ENCODE measurements at regions not wholly inside any gene's neighbourhood (a gene's known extent, or its start where the extent isn't known, plus 50 kb on each side); places are given as distances from the start of the nearest gene placed in this dataset.

DNA sequence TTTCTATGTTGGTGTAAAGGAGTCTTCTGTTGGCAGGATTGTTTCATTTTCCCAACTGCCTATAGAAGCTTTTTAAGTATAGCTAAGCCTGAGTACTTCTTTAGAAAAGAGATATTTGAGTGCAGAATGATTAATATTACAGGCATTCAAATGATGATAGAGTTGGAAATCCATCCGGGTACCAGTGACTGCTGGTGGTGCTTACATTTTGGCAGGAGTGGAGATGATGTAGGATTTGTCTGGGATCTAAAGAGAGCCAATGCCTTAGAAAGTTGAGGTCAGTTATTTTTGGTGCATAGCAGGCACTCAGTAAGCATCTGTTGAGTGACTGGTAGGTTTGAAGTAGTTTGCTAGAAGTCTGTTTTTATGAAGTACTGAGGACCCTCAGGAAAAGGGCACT lies 433.5 kb downstream of the DMAC1 start:
- CTCF ChIA-PET = no interaction called here
- POLR2A ChIA-PET = no interaction called here

DNA sequence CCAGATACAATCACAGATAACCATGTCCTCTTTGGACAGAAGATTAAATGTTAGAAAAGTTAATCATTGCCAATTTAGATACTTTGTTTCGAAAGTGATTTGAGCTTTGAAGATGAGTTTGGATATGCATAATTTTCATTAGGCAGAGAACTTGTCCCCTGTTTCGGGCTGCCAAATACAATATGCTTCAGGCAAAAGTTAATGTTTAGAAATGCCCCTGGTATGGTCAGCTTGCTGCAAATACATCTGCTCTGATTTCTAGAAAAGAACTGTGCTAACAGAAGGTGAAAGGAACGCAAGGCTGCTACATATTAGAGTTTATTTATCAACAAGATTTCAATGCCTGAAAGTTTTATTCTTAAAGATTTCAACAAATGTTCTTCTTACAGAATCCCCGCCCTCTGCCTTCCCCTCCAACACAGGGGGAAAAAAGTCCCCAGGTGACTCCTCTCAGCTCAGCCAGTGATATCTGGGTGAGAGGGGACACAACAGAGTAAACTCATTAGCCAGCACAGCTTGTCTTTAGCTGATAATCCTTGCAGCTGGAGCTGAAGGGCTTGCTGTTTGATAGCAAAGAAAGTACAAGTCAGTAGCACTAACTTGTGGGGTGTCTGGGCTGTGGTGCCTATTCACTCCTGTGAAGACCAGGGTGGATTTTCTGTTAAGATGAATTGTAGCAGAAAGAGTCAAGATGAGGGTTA lies 435.7 kb downstream of the DMAC1 start:
- ChIA-PET CTCF (no interaction called here), POLR2A (no interaction called here)

DNA sequence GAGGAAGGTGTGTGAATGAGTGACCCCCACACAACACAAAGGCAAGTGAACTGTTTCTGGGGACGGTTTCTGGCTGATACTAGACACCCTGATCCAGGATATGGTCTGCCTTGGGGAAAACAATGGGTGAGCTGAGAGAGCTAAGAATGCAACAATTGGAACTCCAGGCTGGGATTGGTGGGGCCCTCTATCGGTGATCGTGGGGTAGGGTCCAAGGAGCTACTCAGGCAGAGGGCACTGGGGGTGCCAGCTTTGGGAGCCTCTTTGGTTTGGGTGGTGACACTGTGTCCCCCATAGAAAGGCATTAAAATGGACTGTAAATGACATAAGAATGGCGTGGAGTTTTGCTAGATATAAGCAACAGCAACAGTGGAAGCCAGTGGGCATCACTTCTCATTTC lies 439.1 kb downstream of the DMAC1 start:
- ChIA-PET POLR2A (no interaction called here), CTCF (no interaction called here)

DNA sequence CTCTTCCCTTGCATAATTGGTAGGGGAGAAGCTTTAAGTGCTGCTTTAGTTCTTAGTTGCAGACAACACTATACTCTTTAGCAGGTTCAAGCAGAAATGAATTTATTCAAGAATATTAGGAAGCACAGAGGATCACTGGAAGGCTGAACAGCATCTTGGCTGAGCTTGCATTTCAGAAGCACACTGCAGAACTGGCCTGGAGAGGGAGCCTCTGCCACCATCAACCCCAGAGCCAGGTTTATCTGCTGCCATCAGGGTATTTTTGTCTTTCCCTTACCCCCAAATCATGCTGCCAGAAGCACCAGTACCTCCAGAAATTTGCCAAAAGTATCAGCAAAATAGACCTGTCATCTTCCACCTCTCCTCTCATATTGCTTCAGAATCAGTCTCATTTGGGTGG lies 440.7 kb downstream of the DMAC1 start:
- CTCF ChIA-PET = no interaction called here

DNA sequence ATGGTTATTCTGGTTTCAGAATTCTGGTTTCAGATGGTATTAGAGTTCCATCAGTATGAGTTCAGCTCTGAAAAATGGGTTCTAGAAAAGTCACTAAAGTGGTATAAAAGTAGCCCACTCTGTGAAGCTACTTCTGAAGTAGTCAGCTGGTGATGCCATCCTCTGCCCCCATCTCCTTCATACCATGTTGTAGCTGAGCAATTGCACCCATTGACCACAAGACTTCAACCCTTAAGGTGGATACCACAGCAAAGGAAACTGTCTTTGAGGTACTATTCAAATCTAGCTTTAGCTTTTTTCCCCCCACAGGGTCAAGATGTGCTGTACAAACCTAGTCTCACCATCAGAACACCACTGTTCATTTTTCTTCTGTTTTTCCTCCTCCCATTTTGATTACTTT lies 444.9 kb downstream of the DMAC1 start:
- POLR2A ChIA-PET = no interaction called here
- CTCF ChIA-PET = interaction anchor here (0.6 kb wide), 1 partner anchor 350 kb away, joined by 3 read pairs; no protein-coding TSS in a partner anchor

More for the DNA sequence above, 440.7 kb downstream of the DMAC1 start:
- POLR2A ChIA-PET = no interaction called here

- CTCF ChIA-PET = no interaction called here
- POLR2A ChIA-PET = no interaction called here
Measured at GRCh38 chr9:7348692-7349091, 450.9 kb downstream of the DMAC1 start.

- POLR2A ChIA-PET = no interaction called here
- CTCF ChIA-PET = no interaction called here
Measured at GRCh38 chr9:7347556-7347955, 452.0 kb downstream of the DMAC1 start.

- ChIA-PET POLR2A (no interaction called here), CTCF (no interaction called here)
Measured at GRCh38 chr9:7346144-7346543, 453.4 kb downstream of the DMAC1 start.

DNA sequence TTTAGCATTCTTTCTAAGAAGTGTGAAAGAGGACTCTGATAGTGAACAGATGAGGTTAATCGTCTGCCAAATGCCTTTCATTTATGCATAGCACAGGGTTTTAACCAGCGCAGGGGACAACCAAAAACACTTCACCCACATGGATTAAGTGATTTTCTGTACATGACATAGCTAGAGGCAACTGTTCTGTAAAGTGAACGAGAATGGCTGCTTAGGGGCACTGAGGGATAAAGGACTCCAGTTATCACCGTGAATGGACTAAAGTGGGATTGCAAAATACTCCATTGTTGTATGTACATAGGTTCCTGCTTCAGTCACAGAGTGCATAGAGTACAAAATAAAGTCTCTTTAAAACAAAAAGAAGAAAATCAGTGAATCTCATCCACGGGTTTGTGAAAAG lies 456.8 kb downstream of the DMAC1 start:
- POLR2A ChIA-PET = no interaction called here
- CTCF ChIA-PET = no interaction called here

DNA sequence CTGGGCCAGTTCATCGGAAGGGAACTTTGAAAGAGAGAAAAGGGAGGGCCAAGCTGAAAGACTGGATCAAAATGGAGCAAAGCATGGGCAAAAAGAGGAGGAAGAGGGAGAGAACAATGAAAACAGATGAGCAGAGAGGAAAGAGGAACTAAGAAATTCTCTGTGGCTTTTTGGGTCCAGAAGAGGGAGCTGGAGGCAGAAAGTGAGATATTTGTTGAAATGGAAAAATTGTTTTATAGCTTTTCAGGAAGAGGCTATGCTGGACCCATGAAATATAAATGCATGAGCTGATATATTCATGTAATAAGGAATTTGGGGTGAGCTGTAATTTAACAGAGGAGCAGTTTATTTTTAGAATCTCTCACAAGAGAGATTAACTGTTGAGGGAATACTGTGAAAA lies 457.3 kb downstream of the DMAC1 start:
- CTCF ChIA-PET = no interaction called here
- POLR2A ChIA-PET = no interaction called here

GRCh38 chr9:7341571-7341970 lies 458.0 kb downstream of the DMAC1 start:
- POLR2A ChIA-PET = no interaction called here
- CTCF ChIA-PET = no interaction called here

DNA sequence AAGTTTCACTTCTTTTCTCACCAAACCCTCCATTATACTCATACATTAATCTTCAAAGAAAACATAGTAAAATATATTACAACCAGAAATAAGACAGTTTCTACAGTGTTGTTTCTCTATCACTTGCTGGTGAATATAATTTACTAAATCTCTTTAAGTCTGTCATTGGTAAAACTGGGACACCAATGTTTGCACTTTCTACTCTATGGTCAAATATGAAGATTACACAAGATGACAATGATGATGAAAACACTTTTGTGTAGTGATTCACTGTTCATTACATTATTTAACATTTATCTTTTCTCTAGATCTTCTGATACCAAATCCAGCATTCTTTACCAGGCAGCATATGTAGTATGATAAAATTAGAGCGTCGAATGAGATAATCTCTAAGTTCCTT lies 459.1 kb downstream of the DMAC1 start:
- ChIA-PET POLR2A (no interaction called here), CTCF (no interaction called here)

DNA sequence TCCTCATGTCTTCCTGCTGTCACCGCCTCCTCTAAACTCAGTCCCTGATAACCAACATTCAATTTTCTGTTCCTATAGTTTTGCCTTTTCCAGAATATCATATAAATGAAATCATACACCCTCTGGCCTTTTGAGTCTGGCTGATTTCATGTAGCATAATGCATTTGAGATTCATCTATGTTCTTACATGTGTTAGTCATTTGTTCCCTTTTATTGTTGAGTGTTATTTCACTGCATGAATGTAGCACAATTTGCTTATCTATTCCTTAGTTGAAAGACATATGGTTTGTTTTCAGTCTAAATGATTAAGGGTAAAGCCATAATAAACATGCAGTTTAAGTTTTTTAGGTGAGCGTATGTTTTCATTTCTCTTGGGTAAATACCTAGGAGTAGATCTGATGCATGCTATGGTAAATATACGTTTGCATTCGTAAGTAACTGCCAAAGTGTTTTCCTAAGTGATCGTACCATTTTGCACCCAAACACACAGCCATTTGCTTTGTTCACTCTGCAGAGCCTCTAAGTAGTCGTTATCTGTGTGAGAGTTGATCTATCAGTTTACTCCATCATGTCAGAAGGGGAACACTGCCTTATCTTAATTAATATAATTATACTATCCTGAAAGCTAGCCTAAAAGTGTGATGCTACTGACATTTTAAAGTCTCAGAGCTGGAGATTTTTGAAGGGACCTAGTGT lies 460.8 kb downstream of the DMAC1 start:
- CTCF ChIA-PET = no interaction called here
- POLR2A ChIA-PET = no interaction called here

DNA sequence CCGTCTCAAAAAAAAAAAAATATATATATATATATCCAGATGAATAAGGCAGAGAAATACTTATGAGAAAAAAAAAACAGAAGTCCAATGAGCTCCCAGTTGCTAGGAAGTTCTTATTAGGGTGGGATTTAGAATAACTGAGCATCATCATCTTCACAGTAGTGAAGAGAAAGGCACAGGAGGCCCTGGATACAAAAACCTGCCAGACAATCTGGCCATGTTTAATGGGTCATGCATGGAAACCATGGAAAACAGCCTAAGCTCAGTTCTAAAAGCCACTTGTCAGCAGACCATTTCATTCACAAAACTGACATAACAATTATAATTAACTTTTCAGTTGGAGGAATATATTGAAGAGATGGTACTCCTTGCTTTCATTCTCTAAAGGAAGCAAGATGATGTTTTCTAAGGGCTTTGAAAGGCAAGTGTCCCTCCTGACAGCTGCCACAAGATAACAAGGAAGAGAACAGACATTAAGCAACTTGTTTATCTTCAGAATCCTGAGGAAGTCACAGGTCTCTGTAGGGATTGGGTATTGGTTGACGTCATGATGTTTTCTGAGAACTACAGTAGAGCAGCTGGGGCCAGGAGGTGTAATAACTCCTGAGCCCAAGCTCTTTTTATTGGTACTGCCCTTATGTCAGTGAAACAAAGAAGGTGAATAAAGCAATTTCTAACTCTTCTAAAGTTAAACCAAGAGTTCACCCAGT lies 463.1 kb downstream of the DMAC1 start:
- POLR2A ChIA-PET = no interaction called here
- CTCF ChIA-PET = no interaction called here

- ChIA-PET CTCF (no interaction called here), POLR2A (no interaction called here)
Measured at GRCh38 chr9:7333719-7334118, 465.9 kb downstream of the DMAC1 start.

DNA sequence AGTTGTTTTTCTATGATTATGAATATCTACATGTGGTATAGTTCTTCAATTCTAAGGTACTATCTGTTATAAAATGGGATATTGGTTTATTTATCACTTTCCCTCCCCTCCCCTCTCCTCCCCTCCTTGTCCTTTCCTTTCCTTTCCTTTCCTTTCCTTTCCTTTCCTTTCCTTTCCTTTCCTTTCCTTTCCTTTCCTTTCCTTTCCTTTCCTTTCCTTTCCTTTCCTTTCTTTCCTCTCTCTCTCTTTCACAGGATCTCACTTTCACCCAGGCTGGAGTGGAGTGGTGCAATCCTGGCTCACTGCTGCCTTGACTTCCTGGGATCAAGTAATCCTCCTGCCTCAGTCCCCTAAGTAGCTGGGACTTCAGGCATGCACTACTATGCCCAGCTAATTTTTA lies 466.8 kb downstream of the DMAC1 start:
- POLR2A ChIA-PET = no interaction called here
- CTCF ChIA-PET = interaction anchor here (0.7 kb wide), 1 partner anchor 90 kb away, joined by 6 read pairs; no protein-coding TSS in a partner anchor

DNA sequence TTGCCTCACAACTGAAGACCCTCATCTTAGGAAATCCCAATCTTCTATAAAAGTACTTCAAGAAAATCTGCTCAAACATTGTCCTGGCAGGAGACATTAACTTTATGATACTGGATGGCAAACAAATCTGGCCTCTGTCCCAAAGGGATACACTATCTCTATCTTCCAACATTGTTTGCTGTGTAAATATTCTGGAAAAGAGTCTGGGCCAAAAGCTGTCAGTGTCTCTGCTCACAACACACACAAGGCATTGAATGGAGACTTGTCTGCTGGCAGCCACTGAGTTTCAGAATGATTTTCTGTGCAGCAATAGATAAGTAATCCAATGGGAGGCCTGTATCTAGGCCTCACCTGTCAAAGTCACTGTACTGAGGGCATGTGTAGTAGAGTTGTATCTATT lies 471.1 kb downstream of the DMAC1 start:
- POLR2A ChIA-PET = no interaction called here

GRCh38 chr9:7325995-7326394 lies 473.6 kb downstream of the DMAC1 start:
- POLR2A ChIA-PET = no interaction called here
- CTCF ChIA-PET = no interaction called here

More for the DNA sequence above, 471.1 kb downstream of the DMAC1 start:
- CTCF ChIA-PET = no interaction called here

- ChIA-PET CTCF (interaction anchor here (0.7 kb wide), 1 partner anchor 8 kb away, joined by 3 read pairs; no protein-coding TSS in a partner anchor), POLR2A (no interaction called here)
Measured at GRCh38 chr9:7324152-7324598, 475.4 kb downstream of the DMAC1 start.

GRCh38 chr9:7320841-7321240 lies 478.7 kb downstream of the DMAC1 start:
- CTCF ChIA-PET = no interaction called here
- POLR2A ChIA-PET = no interaction called here

DNA sequence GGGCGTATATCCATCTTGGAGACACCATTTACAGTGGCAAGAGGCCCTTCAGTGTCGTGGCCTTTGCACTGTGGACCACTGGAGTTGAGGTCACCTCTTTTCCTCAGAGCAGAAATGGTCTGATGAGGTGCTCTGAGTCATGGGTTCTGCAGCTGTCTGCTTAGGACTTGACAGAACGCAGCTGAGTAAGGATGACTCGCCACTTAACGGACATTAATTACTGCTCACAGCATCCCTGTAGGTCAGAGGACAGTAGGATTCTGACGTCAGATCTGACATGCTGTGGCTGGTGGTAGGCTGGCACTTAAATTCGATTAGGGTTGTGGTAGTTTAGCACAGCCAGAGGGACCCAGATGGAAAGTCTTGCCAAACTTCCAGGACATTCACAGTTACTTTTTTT lies 479.4 kb downstream of the DMAC1 start:
- ChIA-PET POLR2A (no interaction called here), CTCF (no interaction called here)
